Neural cell (in vitro differentiated cells): ENCODE measurements at regions not wholly inside any gene's neighbourhood (a gene's known extent, or its start where the extent isn't known, plus 50 kb on each side); places are given as distances from the start of the nearest gene placed in this dataset.

ENCODE experiments used
- EP300 ChIP-seq: fragments of 450-650 bp; conservative IDR thresholded peaks from 2 replicates; pipeline ENCODE4 v1.6.1; 2014; ENCODE audit warnings: antibody characterized with exemption, mild to moderate bottlenecking, moderate library complexity; ENCODE audit not compliant: poor library complexity, severe bottlenecking
- MXI1 ChIP-seq: fragments of 450-650 bp; conservative IDR thresholded peaks from 2 replicates; pipeline ENCODE4 v1.6.1; 2014; ENCODE audit warnings: antibody characterized with exemption, mild to moderate bottlenecking; ENCODE audit not compliant: poor library complexity, severe bottlenecking
- POLR2AphosphoS5 ChIP-seq: IDR thresholded peaks from 2 replicates; pipeline ENCODE4 v1.6.1; 2012
- RAD21 ChIP-seq: fragments of 450-650 bp; conservative IDR thresholded peaks from 2 replicates; pipeline ENCODE4 v1.6.1; 2014; ENCODE audit warnings: antibody characterized with exemption, mild to moderate bottlenecking, moderate library complexity
- SMC3 ChIP-seq: fragments of 450-650 bp; conservative IDR thresholded peaks from 2 replicates; pipeline ENCODE4 v1.6.1; 2014; ENCODE audit warnings: antibody characterized with exemption, mild to moderate bottlenecking, moderate library complexity; ENCODE audit not compliant: poor library complexity
- TAF1 ChIP-seq: IDR thresholded peaks from 2 replicates; pipeline ENCODE4 v1.6.1; 2012; ENCODE audit warnings: low read depth
- TF ChIP-seq, protein P1 (sequence below): IDR thresholded peaks from 2 replicates; pipeline ENCODE4 v1.6.1; 2012; ENCODE audit warnings: borderline replicate concordance
- TF ChIP-seq, protein P2 (sequence below): fragments of 450-650 bp; IDR thresholded peaks from 2 replicates; pipeline ENCODE4 v1.5.1; 2014; ENCODE audit warnings: antibody characterized with exemption, mild to moderate bottlenecking, moderate library complexity; ENCODE audit not compliant: poor library complexity, severe bottlenecking

GRCh38 chr6:154653853-154654252, 79.4 kb upstream of the SCAF8 start:
- TF ChIP-seq RAD21 (no peak), MXI1 (no peak), POLR2AphosphoS5 (no peak), TAF1 (no peak), EP300 (no peak), SMC3 (no peak)
- TF ChIP-seq, protein P1, sequence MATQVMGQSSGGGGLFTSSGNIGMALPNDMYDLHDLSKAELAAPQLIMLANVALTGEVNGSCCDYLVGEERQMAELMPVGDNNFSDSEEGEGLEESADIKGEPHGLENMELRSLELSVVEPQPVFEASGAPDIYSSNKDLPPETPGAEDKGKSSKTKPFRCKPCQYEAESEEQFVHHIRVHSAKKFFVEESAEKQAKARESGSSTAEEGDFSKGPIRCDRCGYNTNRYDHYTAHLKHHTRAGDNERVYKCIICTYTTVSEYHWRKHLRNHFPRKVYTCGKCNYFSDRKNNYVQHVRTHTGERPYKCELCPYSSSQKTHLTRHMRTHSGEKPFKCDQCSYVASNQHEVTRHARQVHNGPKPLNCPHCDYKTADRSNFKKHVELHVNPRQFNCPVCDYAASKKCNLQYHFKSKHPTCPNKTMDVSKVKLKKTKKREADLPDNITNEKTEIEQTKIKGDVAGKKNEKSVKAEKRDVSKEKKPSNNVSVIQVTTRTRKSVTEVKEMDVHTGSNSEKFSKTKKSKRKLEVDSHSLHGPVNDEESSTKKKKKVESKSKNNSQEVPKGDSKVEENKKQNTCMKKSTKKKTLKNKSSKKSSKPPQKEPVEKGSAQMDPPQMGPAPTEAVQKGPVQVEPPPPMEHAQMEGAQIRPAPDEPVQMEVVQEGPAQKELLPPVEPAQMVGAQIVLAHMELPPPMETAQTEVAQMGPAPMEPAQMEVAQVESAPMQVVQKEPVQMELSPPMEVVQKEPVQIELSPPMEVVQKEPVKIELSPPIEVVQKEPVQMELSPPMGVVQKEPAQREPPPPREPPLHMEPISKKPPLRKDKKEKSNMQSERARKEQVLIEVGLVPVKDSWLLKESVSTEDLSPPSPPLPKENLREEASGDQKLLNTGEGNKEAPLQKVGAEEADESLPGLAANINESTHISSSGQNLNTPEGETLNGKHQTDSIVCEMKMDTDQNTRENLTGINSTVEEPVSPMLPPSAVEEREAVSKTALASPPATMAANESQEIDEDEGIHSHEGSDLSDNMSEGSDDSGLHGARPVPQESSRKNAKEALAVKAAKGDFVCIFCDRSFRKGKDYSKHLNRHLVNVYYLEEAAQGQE: no peak
- TF ChIP-seq, protein P2, sequence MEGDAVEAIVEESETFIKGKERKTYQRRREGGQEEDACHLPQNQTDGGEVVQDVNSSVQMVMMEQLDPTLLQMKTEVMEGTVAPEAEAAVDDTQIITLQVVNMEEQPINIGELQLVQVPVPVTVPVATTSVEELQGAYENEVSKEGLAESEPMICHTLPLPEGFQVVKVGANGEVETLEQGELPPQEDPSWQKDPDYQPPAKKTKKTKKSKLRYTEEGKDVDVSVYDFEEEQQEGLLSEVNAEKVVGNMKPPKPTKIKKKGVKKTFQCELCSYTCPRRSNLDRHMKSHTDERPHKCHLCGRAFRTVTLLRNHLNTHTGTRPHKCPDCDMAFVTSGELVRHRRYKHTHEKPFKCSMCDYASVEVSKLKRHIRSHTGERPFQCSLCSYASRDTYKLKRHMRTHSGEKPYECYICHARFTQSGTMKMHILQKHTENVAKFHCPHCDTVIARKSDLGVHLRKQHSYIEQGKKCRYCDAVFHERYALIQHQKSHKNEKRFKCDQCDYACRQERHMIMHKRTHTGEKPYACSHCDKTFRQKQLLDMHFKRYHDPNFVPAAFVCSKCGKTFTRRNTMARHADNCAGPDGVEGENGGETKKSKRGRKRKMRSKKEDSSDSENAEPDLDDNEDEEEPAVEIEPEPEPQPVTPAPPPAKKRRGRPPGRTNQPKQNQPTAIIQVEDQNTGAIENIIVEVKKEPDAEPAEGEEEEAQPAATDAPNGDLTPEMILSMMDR: no peak
